ELF-1 (cell line): ENCODE measurements at regions not wholly inside any gene's neighbourhood (a gene's known extent, or its start where the extent isn't known, plus 50 kb on each side); places are given as distances from the start of the nearest gene placed in this dataset.
"Not testable (repeated sequence)": the region's sequence is repeated elsewhere in the genome, so short reads cannot be mapped to it uniquely, and the experiment has no call there.

Experiments
- DNase-seq: peaks from one replicate; pipeline ENCODE4 v3.0.0-alpha.2; 2016; ENCODE audit warnings: low read depth, low spot score

GRCh38 chr5:172529896-172530295 is 75.6 kb upstream of the SH3PXD2B start:
- no peak for DNase-seq

GRCh38 chr5:172528440-172528839 is 74.1 kb upstream of the SH3PXD2B start:
- DNase-seq, result no peak

DNA sequence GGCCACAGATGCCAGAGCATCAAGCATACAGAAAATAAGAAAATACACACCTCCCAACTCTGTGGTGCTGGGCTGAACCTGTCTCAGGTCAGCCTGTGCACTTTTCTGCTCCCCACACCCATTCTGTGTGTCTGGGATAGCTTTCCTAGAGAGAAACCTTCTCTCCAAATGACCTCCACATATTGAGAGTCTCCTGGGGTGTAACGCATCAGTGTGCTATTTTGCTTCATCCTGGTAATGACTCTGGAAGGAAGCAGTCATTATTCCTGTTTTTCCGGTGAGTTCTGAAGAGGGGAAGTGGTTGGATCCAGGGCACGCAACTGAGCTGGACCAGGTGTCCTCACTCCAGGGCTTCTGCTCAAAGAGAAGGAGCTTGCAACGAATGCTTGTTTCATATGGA is 73.2 kb upstream of the SH3PXD2B start:
- DNase-seq, result no peak

GRCh38 chr5:172525996-172526360 is 71.7 kb upstream of the SH3PXD2B start:
- DNase-seq, result no peak

- DNase-seq, result no peak
These were observed 71.1 kb upstream of the SH3PXD2B start for GRCh38 chr5:172525307-172525995.

GRCh38 chr5:172524573-172525021 is 70.3 kb upstream of the SH3PXD2B start:
- no peak for DNase-seq

GRCh38 chr5:172523146-172523745 is 68.9 kb upstream of the SH3PXD2B start:
- no peak for DNase-seq

GRCh38 chr5:172521338-172521932 is 67.1 kb upstream of the SH3PXD2B start:
- no peak for DNase-seq

- DNase-seq, result no peak
These were observed 57.6 kb upstream of the SH3PXD2B start for GRCh38 chr5:172511952-172512351.

GRCh38 chr5:172509405-172509781 is 55.1 kb upstream of the SH3PXD2B start:
- DNase-seq, result peak; percentile 6

- DNase-seq, result peak; percentile 0
These were observed 54.4 kb upstream of the SH3PXD2B start for GRCh38 chr5:172508471-172509404.

DNA sequence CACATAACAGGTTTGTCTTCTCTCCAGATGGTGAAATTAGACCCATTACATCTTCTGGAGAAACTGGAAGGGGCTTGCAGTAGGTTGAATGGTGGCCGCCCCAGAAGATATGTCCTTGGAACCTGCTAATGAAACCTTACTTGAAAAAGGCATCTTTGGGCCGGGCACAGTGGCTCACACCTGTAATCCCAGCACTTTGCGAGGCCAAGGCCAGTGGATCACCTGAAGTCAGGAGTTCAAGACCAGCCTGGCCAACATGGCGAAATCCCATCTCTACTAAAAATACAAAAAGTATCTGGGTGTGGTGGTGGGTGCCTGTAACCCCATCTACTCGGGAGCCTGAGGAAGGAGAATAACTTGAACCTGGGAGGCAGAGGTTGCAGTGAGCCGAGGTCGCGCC is 53.2 kb upstream of the SH3PXD2B start:
- not testable (repeated sequence) for DNase-seq

GRCh38 chr5:172506921-172507320 is 52.6 kb upstream of the SH3PXD2B start:
- DNase-seq, result peak; percentile 0

GRCh38 chr5:172506251-172506650 is 51.9 kb upstream of the SH3PXD2B start:
- DNase-seq, result peak; percentile 0

DNA sequence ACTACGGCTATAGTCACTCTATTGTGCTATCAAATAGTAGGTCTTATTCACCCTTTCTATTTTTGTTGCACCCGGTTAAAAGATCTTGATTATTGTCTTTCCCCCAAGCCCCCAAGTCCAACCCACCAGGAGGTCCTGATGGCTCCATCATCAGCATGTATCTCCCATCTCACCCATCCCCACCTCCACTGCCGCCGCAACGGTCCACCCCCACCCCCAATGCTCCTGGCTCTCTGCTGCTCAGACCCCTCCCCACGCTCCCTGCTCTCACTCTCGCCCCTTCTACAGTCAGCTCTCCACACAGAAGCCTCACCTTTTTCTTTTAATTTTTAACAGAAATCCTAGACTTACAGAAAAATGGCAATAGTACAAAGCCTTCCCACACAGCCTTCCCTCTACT is 51.5 kb upstream of the SH3PXD2B start:
- peak; percentile 0 for DNase-seq

DNA sequence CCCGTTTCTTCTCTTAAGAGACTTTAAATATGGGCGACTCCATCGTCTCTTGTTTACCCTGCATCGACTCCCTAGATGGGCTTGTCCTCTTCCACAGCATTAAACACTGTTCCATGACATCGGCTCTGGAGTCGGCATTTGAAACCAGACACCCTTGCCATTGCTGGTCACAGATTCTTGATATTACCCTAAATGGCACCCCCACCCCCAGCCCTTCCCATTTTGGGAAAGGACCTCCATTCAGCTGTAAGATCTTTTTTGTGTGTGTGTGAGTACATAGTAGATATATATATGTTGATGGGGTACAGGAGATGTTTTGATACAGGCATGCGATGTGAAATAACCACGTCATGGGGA is 51.1 kb upstream of the SH3PXD2B start:
- peak; percentile 0 for DNase-seq

GRCh38 chr5:172504701-172505402 is 50.5 kb upstream of the SH3PXD2B start:
- peak; percentile 1 for DNase-seq

GRCh38 chr5:172503925-172504700 is 49.8 kb upstream of the SH3PXD2B start:
- no peak for DNase-seq
